ENCODE measurements at regions not wholly inside any gene's neighbourhood (a gene's known extent, or its start where the extent isn't known, plus 50 kb on each side); places are given as distances from the start of the nearest gene placed in this dataset.

DNA sequence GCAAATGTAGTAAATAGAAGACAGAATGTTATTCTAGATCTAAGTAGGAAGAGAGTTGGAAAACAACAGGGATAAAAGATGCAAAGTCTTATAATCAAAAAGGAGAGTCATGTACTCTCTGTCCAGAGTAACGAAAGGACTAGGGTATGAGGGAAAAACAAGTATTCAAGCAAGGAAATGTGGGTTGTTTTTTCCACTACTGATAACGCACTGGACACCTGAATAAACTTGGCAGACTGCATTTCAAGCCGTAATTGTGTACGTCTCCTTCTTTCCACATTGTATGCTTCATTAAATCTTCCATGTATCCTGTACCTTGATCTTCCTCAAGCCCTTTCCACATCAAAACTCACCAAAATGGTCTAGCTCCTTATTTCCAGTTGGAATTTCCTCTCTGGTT, 420.6 kb downstream of the ZEB2 start:
- in situ Hi-C loops (cut with MboI; ENCODE audit: low sequenced_read_pairs, unreplicated experiment): no loop called here
- no peak for DNase-seq (ENCODE audit: low spot score)
- no peak for TF ChIP-seq CTCF (IDR thresholded peaks at IDR 0.05; ENCODE audit: borderline replicate concordance, control extremely low read depth, extremely low read depth, insufficient read depth, missing control alignments)

DNA sequence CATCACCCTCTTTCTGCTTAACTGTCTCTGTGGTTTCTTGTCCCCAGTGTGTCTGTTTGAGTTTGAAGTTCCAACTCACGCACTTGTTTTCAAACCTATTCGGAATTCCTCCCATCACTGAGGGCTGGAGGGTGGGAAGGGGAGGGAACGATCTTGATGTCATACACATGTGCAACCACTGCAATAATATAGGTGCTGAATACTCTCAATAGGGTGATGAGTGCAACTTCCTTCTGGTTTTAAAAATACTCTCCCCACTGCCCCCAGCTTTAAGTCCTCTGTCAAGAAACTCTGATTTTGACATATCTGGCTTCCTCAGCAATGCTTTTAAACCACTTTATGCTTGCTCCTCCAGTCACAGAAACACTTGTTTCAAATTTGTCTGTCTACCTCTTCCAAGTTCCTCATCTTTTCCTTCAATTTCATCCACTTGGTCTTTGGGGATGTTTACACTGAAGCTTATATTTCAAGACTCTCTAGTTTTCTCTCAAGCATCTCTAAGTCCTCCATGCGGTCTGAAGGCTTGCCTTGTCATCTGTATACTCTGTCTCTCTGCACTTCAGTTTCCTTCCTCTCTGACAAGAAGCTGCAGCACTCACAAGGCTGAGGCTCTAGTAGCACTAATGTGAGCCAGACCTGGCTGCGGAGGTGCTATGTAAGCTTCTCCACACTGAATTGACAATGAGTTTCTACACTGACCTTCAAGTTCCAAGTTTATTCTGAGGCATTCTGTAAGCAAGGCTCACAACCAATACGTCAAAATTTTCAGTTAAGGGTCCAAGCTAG, 422.3 kb downstream of the ZEB2 start:
- TF ChIP-seq CTCF (IDR thresholded peaks at IDR 0.05; ENCODE audit: borderline replicate concordance, control extremely low read depth, extremely low read depth, insufficient read depth, missing control alignments): no peak
- no peak for DNase-seq (ENCODE audit: low spot score)
- in situ Hi-C loops (cut with MboI; ENCODE audit: low sequenced_read_pairs, unreplicated experiment): no loop called here

- no peak for TF ChIP-seq CTCF (IDR thresholded peaks at IDR 0.05; ENCODE audit: borderline replicate concordance, control extremely low read depth, extremely low read depth, insufficient read depth, missing control alignments)
- DNase-seq (ENCODE audit: low spot score): no peak
- in situ Hi-C loops (cut with MboI; ENCODE audit: low sequenced_read_pairs, unreplicated experiment): no loop called here
Measured at GRCh38 chr2:144096531-144096930, 423.4 kb downstream of the ZEB2 start.

GRCh38 chr2:144094408-144095151, 425.3 kb downstream of the ZEB2 start:
- TF ChIP-seq CTCF (IDR thresholded peaks at IDR 0.05; ENCODE audit: borderline replicate concordance, control extremely low read depth, extremely low read depth, insufficient read depth, missing control alignments): no peak
- in situ Hi-C loops (cut with MboI; ENCODE audit: low sequenced_read_pairs, unreplicated experiment): no loop called here
- DNase-seq (ENCODE audit: low spot score): no peak

- no peak for DNase-seq (ENCODE audit: low spot score)
- no peak for TF ChIP-seq CTCF (IDR thresholded peaks at IDR 0.05; ENCODE audit: borderline replicate concordance, control extremely low read depth, extremely low read depth, insufficient read depth, missing control alignments)
- in situ Hi-C loops (cut with MboI; ENCODE audit: low sequenced_read_pairs, unreplicated experiment): no loop called here
Measured at GRCh38 chr2:144091622-144092021, 428.3 kb downstream of the ZEB2 start.

DNA sequence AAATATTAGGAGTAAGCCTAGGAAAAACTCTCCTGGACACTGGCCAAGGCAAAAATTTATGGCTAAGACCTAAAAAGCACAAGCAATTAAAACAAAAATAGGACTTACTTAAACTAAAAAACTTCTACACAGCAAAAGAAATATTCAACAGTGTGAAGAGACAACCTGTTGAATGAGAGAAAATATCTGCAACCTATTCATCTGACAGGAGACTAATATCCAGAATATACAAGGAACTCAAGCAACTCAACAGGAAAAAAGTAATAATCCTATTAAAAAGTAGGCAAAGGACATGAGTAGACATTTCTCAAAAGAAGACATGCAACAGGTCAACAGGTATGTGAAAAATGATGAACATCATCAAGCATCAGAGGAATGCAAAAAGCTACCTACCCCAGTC, 431.1 kb downstream of the ZEB2 start:
- no peak for TF ChIP-seq CTCF (IDR thresholded peaks at IDR 0.05; ENCODE audit: borderline replicate concordance, control extremely low read depth, extremely low read depth, insufficient read depth, missing control alignments)
- in situ Hi-C loops (cut with MboI; ENCODE audit: low sequenced_read_pairs, unreplicated experiment): no loop called here
- no peak for DNase-seq (ENCODE audit: low spot score)
